ENCODE measurements at regions not wholly inside any gene's neighbourhood (a gene's known extent, or its start where the extent isn't known, plus 50 kb on each side); places are given as distances from the start of the nearest gene placed in this dataset.
A peak's percentile ranks its signal among the peaks of the same experiment; 100 is the strongest.

DNA sequence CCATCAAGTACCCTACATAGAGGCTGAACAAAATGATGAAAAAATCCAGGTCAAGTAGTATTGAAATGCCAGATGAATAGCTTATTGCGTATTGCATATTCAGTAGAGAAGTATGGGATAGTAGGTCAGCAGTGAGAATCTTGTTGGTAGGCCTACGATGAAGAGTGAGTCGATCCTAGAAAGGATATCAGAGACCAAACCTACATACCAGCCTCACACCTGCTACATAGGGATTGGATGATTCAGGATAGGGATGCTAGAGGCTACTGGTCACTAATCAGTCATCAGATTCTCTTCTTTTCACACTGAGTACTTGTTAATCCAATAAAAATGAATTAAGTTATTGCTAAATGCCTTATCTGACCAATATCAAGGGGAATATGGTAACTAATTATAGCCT is 274.5 kb downstream of the DSEL start:
- Histone ChIP-seq H3K9me3 (no peaks in the 10 kb centered on the region), H3K27ac (ENCODE audit: low read length) (no peak overlapping the region), H3K36me3 (ENCODE audit: control insufficient read depth in 2 of 2, extremely low read depth in 1 of 2, insufficient read depth in 1 of 2, low read length in 1 of 2) (no peaks in the 10 kb centered on the region), H3K27me3 (replicated peaks in 1 of 2; ENCODE audit: control insufficient read depth in 2 of 2, extremely low read depth in 1 of 2, insufficient read depth in 2 of 2, low read length in 1 of 2) (no peaks in the 10 kb centered on the region), H3K4me3 (ENCODE audit: control insufficient read depth in 1 of 2, extremely low read depth in 1 of 2, low read length in 1 of 2) (no peak overlapping the region), H3K4me1 (ENCODE audit: control insufficient read depth in 1 of 2, extremely low read depth in 1 of 2, insufficient read depth in 2 of 2, low read length in 2 of 2) (peaks cover 0 to 17% of the 10 kb centered on the region in 2 experiments)
- ChIA-PET CTCF (no interaction called here), POLR2A (interaction anchor here in 1 of 2 donors (0.6 kb wide), 1 partner anchor 24 kb away, joined by 3 read pairs; no protein-coding TSS in a partner anchor)
- no peak for ATAC-seq (replicated peaks in 1 of 4)
- Mint-ChIP-seq H3K36me3 (no peaks in the 10 kb centered on the region), H3K4me3 (no peak overlapping the region), H3K9me3 (peaks cover 0 to 6% (median 0%) of the 10 kb centered on the region in 3 donors), H3K27me3 (no peaks in the 10 kb centered on the region), H3K27ac (peak overlapping the region; percentile 20 to 92), H3K4me1 (peaks cover 32 to 40% (median 34%) of the 10 kb centered on the region in 3 donors)
- no peak for DNase-seq
- WGBS (ENCODE audit: insufficient coverage), result no CpG with 5 or more reads among the region's 3 CpGs

DNA sequence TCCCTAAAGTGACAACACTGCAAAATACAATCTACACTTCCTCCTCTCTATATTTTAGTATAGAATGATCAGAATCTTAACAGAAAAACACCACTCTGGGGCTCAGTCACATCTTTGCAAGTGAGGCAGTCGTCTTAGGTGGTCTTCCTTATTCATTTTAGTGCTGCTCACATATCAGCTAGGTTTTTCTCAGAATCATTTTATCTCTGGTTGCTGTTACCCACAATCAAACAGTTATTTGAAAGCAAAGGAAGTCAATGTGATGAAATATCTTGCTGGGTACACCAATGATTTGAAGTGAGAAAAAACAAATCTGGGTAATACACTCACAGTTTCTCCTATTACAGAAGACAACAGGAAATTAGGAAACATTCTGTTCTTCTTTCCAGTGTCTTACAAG is 275.2 kb downstream of the DSEL start:
- CTCF ChIA-PET, result interaction anchor here (0.6 to 0.7 kb wide), 2 partner anchors 22 to 68 kb away, joined by 3 to 6 read pairs; no protein-coding TSS in a partner anchor
- no peaks in the 10 kb centered on the region for H3K27me3 ChIP-seq (replicated peaks in 1 of 2; ENCODE audit: control insufficient read depth in 2 of 2, extremely low read depth in 1 of 2, insufficient read depth in 2 of 2, low read length in 1 of 2)
- H3K4me1 ChIP-seq (ENCODE audit: control insufficient read depth in 1 of 2, extremely low read depth in 1 of 2, insufficient read depth in 2 of 2, low read length in 2 of 2), result peaks cover 0 to 17% of the 10 kb centered on the region in 2 experiments
- DNase-seq (peak in 4 of 35 experiments; percentile 1 to 26 (median 12)), ATAC-seq (replicated peaks in 1 of 4) (peak; percentile 37 to 82 (median 72))
- peaks cover 0 to 6% (median 0%) of the 10 kb centered on the region in 3 donors for H3K9me3 Mint-ChIP-seq
- WGBS (ENCODE audit: insufficient coverage), result no CpG with 5 or more reads among the region's 1 CpG
- no peaks in the 10 kb centered on the region for H3K27me3 Mint-ChIP-seq
- no peak overlapping the region for H3K4me3 ChIP-seq (ENCODE audit: control insufficient read depth in 1 of 2, extremely low read depth in 1 of 2, low read length in 1 of 2)
- no peaks in the 10 kb centered on the region for H3K36me3 ChIP-seq (ENCODE audit: control insufficient read depth in 2 of 2, extremely low read depth in 1 of 2, insufficient read depth in 1 of 2, low read length in 1 of 2)
- no peak overlapping the region for H3K27ac ChIP-seq (ENCODE audit: low read length)
- peak overlapping the region; percentile 84 to 92 for H3K27ac Mint-ChIP-seq
- peaks cover 32 to 40% (median 34%) of the 10 kb centered on the region in 3 donors for H3K4me1 Mint-ChIP-seq
- POLR2A ChIA-PET, result interaction anchor here in 1 of 2 donors (0.6 kb wide), 1 partner anchor 24 kb away, joined by 3 read pairs; no protein-coding TSS in a partner anchor
- H3K36me3 Mint-ChIP-seq, result no peaks in the 10 kb centered on the region
- H3K4me3 Mint-ChIP-seq, result peak overlapping the region in 1 of 3 donors; percentile 5
- no peaks in the 10 kb centered on the region for H3K9me3 ChIP-seq

DNA sequence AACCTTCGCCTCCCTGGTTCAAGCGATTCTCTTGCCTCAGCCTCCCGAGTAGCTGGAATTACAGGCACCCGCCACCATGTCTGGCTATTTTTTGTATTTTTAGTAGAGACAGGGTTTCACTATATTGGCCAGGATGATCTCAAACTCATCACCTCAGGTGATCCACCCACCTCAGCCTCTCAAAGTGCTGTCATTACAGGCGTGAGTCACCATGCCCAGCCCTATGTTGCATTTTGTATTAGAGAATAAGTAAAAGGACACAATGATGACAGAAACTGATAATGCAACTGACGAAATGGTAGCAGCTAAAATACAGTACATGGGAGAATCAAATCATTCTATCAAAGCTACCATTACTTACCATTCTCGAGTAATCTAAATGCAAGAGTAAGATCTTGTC is 276.7 kb downstream of the DSEL start:
- no peak for DNase-seq
- POLR2A ChIA-PET, result interaction anchor here in 1 of 2 donors (0.6 kb wide), 1 partner anchor 1483 kb away, joined by 3 read pairs; no protein-coding TSS in a partner anchor
- Histone ChIP-seq H3K27me3 (replicated peaks in 1 of 2; ENCODE audit: control insufficient read depth in 2 of 2, extremely low read depth in 1 of 2, insufficient read depth in 2 of 2, low read length in 1 of 2) (no peaks in the 10 kb centered on the region), H3K4me3 (ENCODE audit: control insufficient read depth in 1 of 2, extremely low read depth in 1 of 2, low read length in 1 of 2) (no peak overlapping the region), H3K36me3 (ENCODE audit: control insufficient read depth in 2 of 2, extremely low read depth in 1 of 2, insufficient read depth in 1 of 2, low read length in 1 of 2) (no peaks in the 10 kb centered on the region), H3K4me1 (ENCODE audit: control insufficient read depth in 1 of 2, extremely low read depth in 1 of 2, insufficient read depth in 2 of 2, low read length in 2 of 2) (peaks cover 0 to 17% of the 10 kb centered on the region in 2 experiments), H3K9me3 (no peaks in the 10 kb centered on the region), H3K27ac (ENCODE audit: low read length) (no peak overlapping the region)
- peaks cover 0 to 6% (median 0%) of the 10 kb centered on the region in 3 donors for H3K9me3 Mint-ChIP-seq
- H3K27ac Mint-ChIP-seq, result no peak overlapping the region
- no peak for ATAC-seq (replicated peaks in 1 of 4)
- H3K4me3 Mint-ChIP-seq, result no peak overlapping the region
- WGBS (ENCODE audit: insufficient coverage), result no CpG with 5 or more reads among the region's 7 CpGs
- H3K27me3 Mint-ChIP-seq, result no peaks in the 10 kb centered on the region
- CTCF ChIA-PET, result no interaction called here
- H3K4me1 Mint-ChIP-seq, result peaks cover 32 to 40% (median 34%) of the 10 kb centered on the region in 3 donors
- H3K36me3 Mint-ChIP-seq, result no peaks in the 10 kb centered on the region

DNA sequence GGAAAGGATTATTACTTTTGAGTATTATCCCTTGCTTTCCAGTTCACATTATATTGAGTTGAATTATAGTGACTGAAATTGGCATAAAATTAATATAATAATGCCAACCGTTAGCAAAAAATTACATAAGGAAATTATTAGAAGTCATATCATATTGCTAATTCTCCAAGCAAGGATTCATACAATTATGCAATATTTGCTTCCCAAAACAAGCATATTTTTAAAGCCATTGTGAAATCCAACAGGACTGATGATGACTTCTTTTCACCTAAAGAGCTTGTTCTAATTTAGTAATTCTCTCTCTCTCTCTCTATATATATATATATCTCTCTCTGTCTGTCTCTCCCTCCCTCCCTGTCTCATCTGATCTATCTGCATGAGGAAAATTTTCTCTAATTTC is 283.5 kb downstream of the DSEL start:
- Mint-ChIP-seq H3K27ac (no peak overlapping the region), H3K4me1 (no peaks in the 10 kb centered on the region), H3K36me3 (no peaks in the 10 kb centered on the region), H3K27me3 (no peaks in the 10 kb centered on the region), H3K4me3 (no peak overlapping the region), H3K9me3 (peaks cover 0 to 5% (median 0%) of the 10 kb centered on the region in 3 donors)
- CTCF ChIA-PET, result no interaction called here
- POLR2A ChIA-PET, result no interaction called here
- H3K27me3 ChIP-seq (replicated peaks in 1 of 2; ENCODE audit: control insufficient read depth in 2 of 2, extremely low read depth in 1 of 2, insufficient read depth in 2 of 2, low read length in 1 of 2), result no peaks in the 10 kb centered on the region
- H3K9me3 ChIP-seq, result no peaks in the 10 kb centered on the region
- H3K27ac ChIP-seq (ENCODE audit: low read length), result no peak overlapping the region
- H3K36me3 ChIP-seq (ENCODE audit: control insufficient read depth in 2 of 2, extremely low read depth in 1 of 2, insufficient read depth in 1 of 2, low read length in 1 of 2), result no peaks in the 10 kb centered on the region
- DNase-seq (no peak), ATAC-seq (replicated peaks in 1 of 4) (no peak)
- H3K4me1 ChIP-seq (ENCODE audit: control insufficient read depth in 1 of 2, extremely low read depth in 1 of 2, insufficient read depth in 2 of 2, low read length in 2 of 2), result no peaks in the 10 kb centered on the region
- no CpG with 5 or more reads among the region's 1 CpG for WGBS (ENCODE audit: insufficient coverage)
- H3K4me3 ChIP-seq (ENCODE audit: control insufficient read depth in 1 of 2, extremely low read depth in 1 of 2, low read length in 1 of 2), result no peak overlapping the region

DNA sequence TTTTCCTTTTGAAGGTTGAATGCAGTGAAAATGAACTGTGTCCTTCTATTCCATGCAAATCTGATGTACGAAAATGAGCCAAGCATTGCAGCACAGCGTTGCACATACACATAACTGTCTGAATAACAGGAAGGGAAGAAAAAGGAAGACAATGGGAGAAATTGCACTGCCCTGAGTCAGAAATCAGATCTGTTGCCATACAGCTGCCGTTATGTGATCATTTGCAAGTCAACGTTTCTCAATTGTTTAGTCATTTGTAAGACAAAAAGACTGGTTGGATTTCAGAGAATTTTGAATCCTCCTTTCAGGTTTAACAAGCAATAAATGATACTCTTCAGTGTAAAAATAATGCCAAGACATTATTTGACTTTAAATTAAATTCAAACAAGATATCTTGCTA is 284.1 kb downstream of the DSEL start:
- DNase-seq (no peak), ATAC-seq (replicated peaks in 1 of 4) (no peak)
- H3K27ac ChIP-seq (ENCODE audit: low read length), result no peak overlapping the region
- no peaks in the 10 kb centered on the region for H3K4me1 Mint-ChIP-seq
- H3K9me3 Mint-ChIP-seq, result peaks cover 0 to 5% (median 0%) of the 10 kb centered on the region in 3 donors
- CTCF ChIA-PET, result no interaction called here
- no peak overlapping the region for H3K4me3 Mint-ChIP-seq
- no peaks in the 10 kb centered on the region for H3K36me3 Mint-ChIP-seq
- H3K4me3 ChIP-seq (ENCODE audit: control insufficient read depth in 1 of 2, extremely low read depth in 1 of 2, low read length in 1 of 2), result no peak overlapping the region
- H3K27ac Mint-ChIP-seq, result no peak overlapping the region
- H3K36me3 ChIP-seq (ENCODE audit: control insufficient read depth in 2 of 2, extremely low read depth in 1 of 2, insufficient read depth in 1 of 2, low read length in 1 of 2), result no peaks in the 10 kb centered on the region
- H3K9me3 ChIP-seq, result no peaks in the 10 kb centered on the region
- no peaks in the 10 kb centered on the region for H3K27me3 ChIP-seq (replicated peaks in 1 of 2; ENCODE audit: control insufficient read depth in 2 of 2, extremely low read depth in 1 of 2, insufficient read depth in 2 of 2, low read length in 1 of 2)
- POLR2A ChIA-PET, result no interaction called here
- H3K4me1 ChIP-seq (ENCODE audit: control insufficient read depth in 1 of 2, extremely low read depth in 1 of 2, insufficient read depth in 2 of 2, low read length in 2 of 2), result no peaks in the 10 kb centered on the region
- WGBS (ENCODE audit: insufficient coverage), result no CpG with 5 or more reads among the region's 4 CpGs
- no peaks in the 10 kb centered on the region for H3K27me3 Mint-ChIP-seq

DNA sequence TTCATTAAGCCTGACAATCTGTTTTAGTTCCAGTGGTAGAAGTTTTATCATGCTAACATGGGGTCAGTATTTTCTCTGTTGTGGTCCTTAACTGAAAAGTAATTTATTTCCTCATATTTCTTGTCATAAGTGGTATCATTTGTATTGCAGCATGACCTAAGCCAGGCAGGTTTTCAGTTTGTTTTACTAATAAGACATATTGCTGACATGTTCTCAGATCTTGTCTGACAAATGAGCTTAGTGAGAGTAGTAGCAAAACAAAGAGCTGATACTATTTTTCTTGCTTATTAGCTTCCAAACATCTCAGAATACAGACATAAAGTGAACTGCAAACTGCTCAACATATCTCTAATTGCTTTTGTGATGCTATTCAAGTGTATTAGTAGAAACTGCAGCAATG is 293.6 kb downstream of the DSEL start:
- H3K27me3 ChIP-seq (replicated peaks in 1 of 2; ENCODE audit: control insufficient read depth in 2 of 2, extremely low read depth in 1 of 2, insufficient read depth in 2 of 2, low read length in 1 of 2), result no peaks in the 10 kb centered on the region
- no peak overlapping the region for H3K4me3 ChIP-seq (ENCODE audit: control insufficient read depth in 1 of 2, extremely low read depth in 1 of 2, low read length in 1 of 2)
- no peak overlapping the region for H3K27ac Mint-ChIP-seq
- no peak overlapping the region for H3K27ac ChIP-seq (ENCODE audit: low read length)
- H3K4me1 Mint-ChIP-seq, result no peaks in the 10 kb centered on the region
- H3K36me3 Mint-ChIP-seq, result no peaks in the 10 kb centered on the region
- no peaks in the 10 kb centered on the region for H3K9me3 Mint-ChIP-seq
- ChIA-PET CTCF (interaction anchor here (0.5 to 0.9 kb wide), 3 partner anchors 13 to 1437 kb away, joined by 3 read pairs; no protein-coding TSS in a partner anchor), POLR2A (interaction anchor here in 1 of 2 donors (0.6 kb wide), 1 partner anchor 427 kb away, joined by 3 read pairs; no protein-coding TSS in a partner anchor)
- H3K4me1 ChIP-seq (ENCODE audit: control insufficient read depth in 1 of 2, extremely low read depth in 1 of 2, insufficient read depth in 2 of 2, low read length in 2 of 2), result no peaks in the 10 kb centered on the region
- ATAC-seq (replicated peaks in 1 of 4), result no peak
- H3K4me3 Mint-ChIP-seq, result no peak overlapping the region
- peaks cover 0 to 3% of the 10 kb centered on the region in 2 donors for H3K27me3 Mint-ChIP-seq
- no peak for DNase-seq
- H3K9me3 ChIP-seq, result no peaks in the 10 kb centered on the region
- H3K36me3 ChIP-seq (ENCODE audit: control insufficient read depth in 2 of 2, extremely low read depth in 1 of 2, insufficient read depth in 1 of 2, low read length in 1 of 2), result no peaks in the 10 kb centered on the region

Measured in T-cell (primary cell).